HL-60 (cell line): ENCODE measurements at regions not wholly inside any gene's neighbourhood (a gene's known extent, or its start where the extent isn't known, plus 50 kb on each side); places are given as distances from the start of the nearest gene placed in this dataset.

Source experiments
- CTCF ChIP-seq: IDR thresholded peaks from one replicate; pipeline ENCODE4 v1.5.1; 2011; ENCODE audit warnings: low read length, control low read depth, inconsistent platforms; ENCODE audit not compliant: insufficient read depth
- GABPA ChIP-seq: IDR thresholded peaks from 2 replicates; pipeline ENCODE4 v1.6.1; 2012; ENCODE audit warnings: low read depth
- TF ChIP-seq, protein P1 (sequence below): IDR thresholded peaks from 2 replicates; pipeline ENCODE4 v1.6.1; 2012; ENCODE audit warnings: low read depth; ENCODE audit not compliant: insufficient replicate concordance

GRCh38 chr11:59012398-59013265, 73.3 kb downstream of the GLYATL1 start:
- TF ChIP-seq CTCF: no peak
- TF ChIP-seq, protein P1, sequence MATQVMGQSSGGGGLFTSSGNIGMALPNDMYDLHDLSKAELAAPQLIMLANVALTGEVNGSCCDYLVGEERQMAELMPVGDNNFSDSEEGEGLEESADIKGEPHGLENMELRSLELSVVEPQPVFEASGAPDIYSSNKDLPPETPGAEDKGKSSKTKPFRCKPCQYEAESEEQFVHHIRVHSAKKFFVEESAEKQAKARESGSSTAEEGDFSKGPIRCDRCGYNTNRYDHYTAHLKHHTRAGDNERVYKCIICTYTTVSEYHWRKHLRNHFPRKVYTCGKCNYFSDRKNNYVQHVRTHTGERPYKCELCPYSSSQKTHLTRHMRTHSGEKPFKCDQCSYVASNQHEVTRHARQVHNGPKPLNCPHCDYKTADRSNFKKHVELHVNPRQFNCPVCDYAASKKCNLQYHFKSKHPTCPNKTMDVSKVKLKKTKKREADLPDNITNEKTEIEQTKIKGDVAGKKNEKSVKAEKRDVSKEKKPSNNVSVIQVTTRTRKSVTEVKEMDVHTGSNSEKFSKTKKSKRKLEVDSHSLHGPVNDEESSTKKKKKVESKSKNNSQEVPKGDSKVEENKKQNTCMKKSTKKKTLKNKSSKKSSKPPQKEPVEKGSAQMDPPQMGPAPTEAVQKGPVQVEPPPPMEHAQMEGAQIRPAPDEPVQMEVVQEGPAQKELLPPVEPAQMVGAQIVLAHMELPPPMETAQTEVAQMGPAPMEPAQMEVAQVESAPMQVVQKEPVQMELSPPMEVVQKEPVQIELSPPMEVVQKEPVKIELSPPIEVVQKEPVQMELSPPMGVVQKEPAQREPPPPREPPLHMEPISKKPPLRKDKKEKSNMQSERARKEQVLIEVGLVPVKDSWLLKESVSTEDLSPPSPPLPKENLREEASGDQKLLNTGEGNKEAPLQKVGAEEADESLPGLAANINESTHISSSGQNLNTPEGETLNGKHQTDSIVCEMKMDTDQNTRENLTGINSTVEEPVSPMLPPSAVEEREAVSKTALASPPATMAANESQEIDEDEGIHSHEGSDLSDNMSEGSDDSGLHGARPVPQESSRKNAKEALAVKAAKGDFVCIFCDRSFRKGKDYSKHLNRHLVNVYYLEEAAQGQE: no peak
- TF ChIP-seq GABPA: no peak
